Cardiac fibroblast (primary cell): ENCODE measurements at regions not wholly inside any gene's neighbourhood (a gene's known extent, or its start where the extent isn't known, plus 50 kb on each side); places are given as distances from the start of the nearest gene placed in this dataset.
"Not testable (repeated sequence)": the region's sequence is repeated elsewhere in the genome, so short reads cannot be mapped to it uniquely, and the experiment has no call there.

ENCODE experiments used
- DNase-seq, 2 donors: peaks; one replicate each; pipeline versions ENCODE4 v3.0.0 to v3.0.0-alpha.2; 2010; ENCODE audit warnings: low read depth in 2 of 2
- H3K4me3 ChIP-seq, 2 donors: replicated peaks in 1 of 2; 1 replicate in 1 of 2; 2 replicates in 1 of 2; pipeline ENCODE4 v1.5.1; 2011; ENCODE audit warnings: low read depth in 2 of 2, low read length in 2 of 2, mild to moderate bottlenecking in 2 of 2, moderate library complexity in 1 of 2
- TF ChIP-seq, protein P1 (sequence below): IDR thresholded peaks from one replicate; pipeline ENCODE4 v1.5.1; 2011; ENCODE audit warnings: low read depth, mild to moderate bottlenecking, low read length, inconsistent platforms

DNA sequence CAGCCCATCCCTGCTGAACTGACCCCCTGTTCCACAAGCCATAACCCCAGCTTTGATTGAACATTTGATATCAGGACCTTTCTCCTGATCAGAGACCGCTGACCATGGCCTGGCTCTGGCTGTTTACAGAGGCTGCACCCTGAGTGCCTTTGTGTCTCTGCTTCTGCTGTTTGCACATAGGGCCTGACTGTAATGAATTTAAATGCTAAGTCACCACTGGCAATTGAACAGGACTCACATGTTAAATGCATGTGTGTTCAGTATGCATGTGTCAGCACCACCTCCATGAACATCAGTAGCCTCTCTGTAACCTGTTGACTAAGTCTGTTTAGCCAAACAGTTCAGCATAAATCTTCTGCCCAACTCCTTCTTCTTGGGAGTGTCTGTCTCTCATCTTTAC lies 690.3 kb downstream of the TMEM121 start:
- DNase-seq: no peak
- TF ChIP-seq, protein P1, sequence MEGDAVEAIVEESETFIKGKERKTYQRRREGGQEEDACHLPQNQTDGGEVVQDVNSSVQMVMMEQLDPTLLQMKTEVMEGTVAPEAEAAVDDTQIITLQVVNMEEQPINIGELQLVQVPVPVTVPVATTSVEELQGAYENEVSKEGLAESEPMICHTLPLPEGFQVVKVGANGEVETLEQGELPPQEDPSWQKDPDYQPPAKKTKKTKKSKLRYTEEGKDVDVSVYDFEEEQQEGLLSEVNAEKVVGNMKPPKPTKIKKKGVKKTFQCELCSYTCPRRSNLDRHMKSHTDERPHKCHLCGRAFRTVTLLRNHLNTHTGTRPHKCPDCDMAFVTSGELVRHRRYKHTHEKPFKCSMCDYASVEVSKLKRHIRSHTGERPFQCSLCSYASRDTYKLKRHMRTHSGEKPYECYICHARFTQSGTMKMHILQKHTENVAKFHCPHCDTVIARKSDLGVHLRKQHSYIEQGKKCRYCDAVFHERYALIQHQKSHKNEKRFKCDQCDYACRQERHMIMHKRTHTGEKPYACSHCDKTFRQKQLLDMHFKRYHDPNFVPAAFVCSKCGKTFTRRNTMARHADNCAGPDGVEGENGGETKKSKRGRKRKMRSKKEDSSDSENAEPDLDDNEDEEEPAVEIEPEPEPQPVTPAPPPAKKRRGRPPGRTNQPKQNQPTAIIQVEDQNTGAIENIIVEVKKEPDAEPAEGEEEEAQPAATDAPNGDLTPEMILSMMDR: no peak
- H3K4me3 ChIP-seq: no peak overlapping the region

DNA sequence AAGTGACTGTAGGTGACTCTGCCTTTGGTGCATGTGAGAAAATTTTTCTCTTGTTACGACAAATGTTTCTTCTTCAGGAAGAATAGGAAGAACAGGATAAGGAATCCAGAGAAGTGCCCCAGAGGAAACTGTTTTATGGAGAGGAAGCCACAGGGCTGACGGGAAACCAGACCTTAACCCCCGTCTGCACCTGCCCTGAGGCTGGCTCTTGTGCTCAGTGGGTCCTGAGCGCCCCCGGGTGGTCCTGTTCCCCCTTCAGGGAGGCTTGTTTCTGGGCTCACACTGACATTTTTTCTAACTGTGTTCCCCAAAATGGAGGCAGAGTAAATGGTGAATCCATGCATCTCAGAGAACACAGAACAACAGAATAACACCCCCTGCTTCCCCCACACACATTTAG lies 691.8 kb downstream of the TMEM121 start:
- TF ChIP-seq, protein P1: no peak
- DNase-seq: no peak
- no peak overlapping the region for H3K4me3 ChIP-seq

DNA sequence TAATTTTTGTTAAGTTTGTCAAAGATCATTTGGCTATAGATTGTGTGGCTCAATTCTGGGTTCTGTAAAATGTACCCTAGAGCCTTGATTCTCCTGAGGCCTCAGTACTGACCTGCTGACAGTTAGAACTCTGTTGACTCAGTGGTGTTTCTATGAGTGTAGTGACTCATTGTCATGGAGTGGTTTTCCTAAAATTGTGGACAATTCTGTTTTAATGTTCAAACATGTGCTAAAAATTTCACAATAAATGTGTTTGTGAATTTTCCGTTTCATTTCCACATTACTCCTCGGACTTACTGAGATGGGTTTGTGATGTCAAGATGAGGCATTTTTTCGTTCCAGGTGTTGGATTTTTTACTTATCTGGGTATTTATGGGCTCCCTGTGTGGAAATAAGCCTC lies 695.9 kb downstream of the TMEM121 start:
- no peak for DNase-seq
- TF ChIP-seq, protein P1: no peak
- no peak overlapping the region for H3K4me3 ChIP-seq

DNA sequence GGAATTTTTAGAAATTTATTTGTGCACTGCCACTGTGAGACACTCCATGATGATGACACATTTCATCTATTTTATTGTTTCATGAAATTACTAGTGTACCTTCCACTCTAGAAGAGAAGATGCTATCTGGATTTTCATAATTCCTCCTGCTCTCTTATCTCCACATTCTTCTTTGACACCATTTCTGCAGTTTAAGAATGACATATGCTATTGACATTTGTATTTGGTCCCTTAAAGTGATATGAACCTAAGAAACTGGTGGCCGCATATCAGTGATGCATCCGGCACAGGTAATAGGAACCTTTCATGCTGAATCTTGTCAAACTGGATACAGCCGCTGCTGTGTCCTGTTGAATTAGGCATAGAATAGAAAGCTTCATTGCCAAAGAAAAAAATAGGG lies 696.3 kb downstream of the TMEM121 start:
- no peak for DNase-seq
- TF ChIP-seq, protein P1: no peak
- H3K4me3 ChIP-seq: no peak overlapping the region

DNA sequence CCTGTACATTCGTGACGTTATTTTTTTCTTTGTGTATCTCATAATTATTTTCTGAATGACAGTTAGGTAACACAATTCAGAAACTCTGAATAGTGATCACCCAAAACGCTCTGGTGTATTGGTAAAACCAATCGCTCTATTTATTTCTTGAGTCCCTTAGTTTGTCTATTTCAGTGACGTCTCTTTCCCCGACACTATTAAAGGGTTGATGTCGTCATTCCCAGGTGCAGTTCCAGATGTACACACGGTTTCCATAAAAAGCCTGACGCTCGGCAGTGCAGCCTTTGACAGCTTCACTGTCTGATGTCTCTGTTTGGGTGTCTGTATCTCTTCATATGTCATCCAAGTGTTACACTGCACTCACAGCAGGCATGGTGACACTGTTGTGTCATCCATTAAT lies 701.4 kb downstream of the TMEM121 start:
- no peak for DNase-seq
- TF ChIP-seq, protein P1: no peak
- H3K4me3 ChIP-seq: no peak overlapping the region

DNA sequence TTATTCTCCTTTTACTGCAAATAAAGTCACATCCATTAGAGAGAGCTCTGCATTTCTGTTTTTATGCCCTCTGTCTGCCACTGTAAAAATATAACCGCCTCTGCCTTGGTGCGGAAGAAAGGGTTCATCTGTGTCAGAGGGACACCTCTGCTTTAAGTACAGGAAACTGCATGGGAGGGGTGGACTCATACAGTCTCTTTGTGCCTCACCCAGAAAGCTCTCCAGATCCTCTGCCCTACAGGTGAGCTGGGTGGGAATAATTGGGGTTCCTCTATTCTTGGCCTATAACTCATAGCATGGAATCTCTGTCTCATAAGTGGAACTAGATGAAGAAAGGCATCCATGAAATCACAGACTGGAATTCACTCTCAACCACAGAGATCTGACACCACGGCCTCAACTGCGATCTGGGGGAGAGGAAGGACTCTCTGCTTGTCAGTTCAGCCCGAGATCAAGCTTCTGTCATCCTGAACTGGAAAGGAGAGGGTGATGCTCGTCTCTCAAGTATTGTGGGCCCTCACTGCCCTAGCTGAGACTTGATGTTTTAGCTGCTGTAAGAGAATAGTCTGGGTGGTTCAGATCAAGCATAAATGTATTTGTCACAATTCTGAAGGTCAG lies 702.3 kb downstream of the TMEM121 start:
- TF ChIP-seq, protein P1: no peak
- no peak for DNase-seq

DNA sequence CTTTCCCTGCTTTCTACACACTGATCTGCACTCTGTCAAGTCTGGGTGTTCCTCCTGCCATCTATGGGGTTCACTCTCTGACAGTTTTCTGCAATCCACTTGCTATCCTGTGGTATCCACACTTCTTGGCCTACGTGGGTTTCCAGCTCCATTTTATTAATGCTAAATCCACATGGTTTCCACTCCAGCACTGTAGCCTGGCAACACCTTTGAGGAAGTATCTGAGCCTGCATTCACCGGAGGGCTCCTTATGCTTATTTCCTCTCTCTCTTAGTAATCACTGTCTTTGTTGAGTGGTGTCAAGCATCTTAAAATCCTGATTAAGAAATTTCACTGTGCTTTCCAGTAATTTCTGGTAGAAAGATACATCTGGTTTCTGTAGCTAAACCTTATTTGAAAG lies 703.7 kb downstream of the TMEM121 start:
- no peak overlapping the region for H3K4me3 ChIP-seq
- TF ChIP-seq, protein P1: no peak
- no peak for DNase-seq

More for the DNA sequence above, 702.3 kb downstream of the TMEM121 start:
- no peak overlapping the region for H3K4me3 ChIP-seq

DNA sequence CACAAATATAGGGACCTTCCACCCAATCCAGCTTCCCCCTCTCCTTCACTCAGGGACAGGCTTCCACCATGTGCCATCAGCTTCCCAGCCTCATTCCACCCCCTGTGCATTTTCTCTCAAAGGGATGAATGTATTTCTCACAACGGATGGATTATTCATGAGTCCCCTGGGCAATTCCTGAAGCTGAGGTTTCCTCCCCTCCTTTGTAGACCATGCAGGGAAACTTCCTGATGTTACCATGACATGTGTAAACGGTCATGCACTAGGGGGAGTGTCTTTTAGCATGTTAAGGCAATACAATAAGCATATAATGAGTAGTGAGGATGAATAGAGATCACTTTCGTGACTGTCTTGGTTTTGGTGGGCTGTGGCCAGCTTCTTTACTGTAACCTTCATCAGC lies 706.8 kb downstream of the TMEM121 start:
- not testable (repeated sequence) for H3K4me3 ChIP-seq, DNase-seq

DNA sequence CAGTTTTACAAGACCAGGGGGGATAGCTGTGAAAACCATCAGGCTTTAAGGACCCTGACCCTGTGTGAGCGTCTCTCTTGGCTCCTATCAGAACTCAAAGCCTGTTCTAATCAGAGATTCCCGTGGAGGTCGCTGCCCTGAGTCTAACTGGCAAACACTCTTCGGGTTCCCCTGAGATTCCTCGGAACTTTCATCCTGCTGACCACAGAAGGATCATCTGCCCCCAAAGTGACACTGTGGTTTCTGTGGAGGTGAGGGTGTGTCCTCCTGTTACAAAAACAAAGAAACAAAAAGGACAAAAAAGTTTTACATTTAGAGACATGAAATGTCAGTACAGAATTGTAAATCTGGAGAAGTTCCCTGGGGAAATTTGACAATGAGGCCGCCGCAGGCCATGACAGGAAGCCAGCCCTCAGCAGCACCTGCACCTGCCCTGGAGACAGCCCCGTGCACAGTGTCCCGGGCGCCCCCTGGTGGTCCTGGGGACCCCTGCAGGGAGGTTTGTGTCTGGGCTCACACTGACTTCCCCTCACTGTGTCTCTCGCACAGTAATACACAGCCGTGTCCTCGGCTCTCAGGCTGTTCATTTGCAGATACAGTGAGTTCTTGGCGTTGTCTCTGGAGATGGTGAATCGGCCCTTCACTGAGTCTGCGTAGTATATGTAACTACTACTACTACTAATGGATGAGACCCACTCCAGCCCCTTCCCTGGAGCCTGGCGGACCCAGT lies 708.3 kb downstream of the TMEM121 start:
- H3K4me3 ChIP-seq, DNase-seq: not testable (repeated sequence)
